ENCODE measurements at regions not wholly inside any gene's neighbourhood (a gene's known extent, or its start where the extent isn't known, plus 50 kb on each side); places are given as distances from the start of the nearest gene placed in this dataset.

- TF ChIP-seq YY1 (IDR thresholded peaks at IDR 0.05; ENCODE audit: insufficient read depth, insufficient read length) (no peak), ZNF274 (IDR thresholded peaks at IDR 0.05; ENCODE audit: low read depth, low read length) (no peak), SUZ12 (IDR thresholded peaks at IDR 0.05; ENCODE audit: extremely low read depth, insufficient read depth, insufficient read length) (no peak)
Observed at GRCh38 chr2:200173691-200174090, 132.8 kb upstream of the SPATS2L start.
